ENCODE measurements at regions not wholly inside any gene's neighbourhood (a gene's known extent, or its start where the extent isn't known, plus 50 kb on each side); places are given as distances from the start of the nearest gene placed in this dataset.

DNA sequence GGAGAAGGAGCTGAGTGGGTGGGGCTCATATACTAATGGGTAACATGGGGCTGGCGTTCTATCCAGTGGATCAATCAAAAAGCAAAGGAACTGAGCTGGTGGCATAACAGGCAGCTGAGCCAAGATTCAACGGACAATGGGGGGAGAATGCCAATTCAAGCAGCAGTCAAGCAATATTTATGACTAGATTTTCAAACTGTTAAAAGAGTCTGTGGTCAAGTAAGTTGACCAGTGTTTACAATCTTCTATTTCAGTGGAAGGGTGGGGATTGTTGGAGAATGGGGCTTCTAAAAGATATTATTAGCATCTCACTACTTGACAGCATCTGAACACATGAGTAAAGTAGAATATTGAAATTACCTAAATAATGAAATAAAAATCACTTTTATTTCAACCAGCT lies 64.9 kb upstream of the SCRG1 start:
- Histone ChIP-seq H3K9me3 (ENCODE audit: control insufficient read depth in 1 of 2, insufficient read depth in 1 of 2, low read depth in 1 of 2, low read length in 2 of 2) (no peaks in the 10 kb centered on the region), H3K9ac (ENCODE audit: low read length) (no peak overlapping the region), H3K9me2 (ENCODE audit: insufficient read depth) (no peaks in the 10 kb centered on the region), H3K27ac (ENCODE audit: low read depth, low read length) (no peak overlapping the region), H3K36me3 (ENCODE audit: control insufficient read depth in 1 of 2, insufficient read depth in 2 of 2, low read length in 2 of 2) (no peaks in the 10 kb centered on the region), H3K79me2 (ENCODE audit: insufficient read depth, low read length) (no peaks in the 10 kb centered on the region), H2AFZ (ENCODE audit: low read depth, low read length, poor library complexity, severe bottlenecking) (no peak overlapping the region), H3K4me3 (replicated peaks in 1 of 2; ENCODE audit: low read depth in 1 of 2, low read length in 2 of 2) (no peak overlapping the region), H3K4me2 (ENCODE audit: low read length) (no peak overlapping the region), H3K27me3 (ENCODE audit: insufficient read depth, low read length) (no peaks in the 10 kb centered on the region), H4K20me1 (ENCODE audit: insufficient read depth) (no peaks in the 10 kb centered on the region), H3K4me1 (ENCODE audit: control insufficient read depth in 1 of 2, insufficient read depth in 2 of 2, low read length in 2 of 2) (no peaks in the 10 kb centered on the region)
- no peak for ATAC-seq
- ChIA-PET POLR2A (no interaction called here), CTCF (no interaction called here), RAD21 (ENCODE audit: low non-redundant PET in 1 of 2, low total read pairs in 2 of 2, uncharacterized antibody in 2 of 2, unreplicated experiment in 2 of 2) (no interaction called here)
- no peak for DNase-seq (ENCODE audit: low read depth, low spot score)
- no TSS peak for BruUV-seq (replicated peaks)
- no peak for TF ChIP-seq POLR2A (IDR thresholded peaks at IDR 0.05; ENCODE audit: borderline replicate concordance, extremely low read depth, insufficient read depth, insufficient read length)
- no peak for TF ChIP-seq SP1 (IDR thresholded peaks at IDR 0.05; ENCODE audit: low read depth)
- TF ChIP-seq, protein P1, sequence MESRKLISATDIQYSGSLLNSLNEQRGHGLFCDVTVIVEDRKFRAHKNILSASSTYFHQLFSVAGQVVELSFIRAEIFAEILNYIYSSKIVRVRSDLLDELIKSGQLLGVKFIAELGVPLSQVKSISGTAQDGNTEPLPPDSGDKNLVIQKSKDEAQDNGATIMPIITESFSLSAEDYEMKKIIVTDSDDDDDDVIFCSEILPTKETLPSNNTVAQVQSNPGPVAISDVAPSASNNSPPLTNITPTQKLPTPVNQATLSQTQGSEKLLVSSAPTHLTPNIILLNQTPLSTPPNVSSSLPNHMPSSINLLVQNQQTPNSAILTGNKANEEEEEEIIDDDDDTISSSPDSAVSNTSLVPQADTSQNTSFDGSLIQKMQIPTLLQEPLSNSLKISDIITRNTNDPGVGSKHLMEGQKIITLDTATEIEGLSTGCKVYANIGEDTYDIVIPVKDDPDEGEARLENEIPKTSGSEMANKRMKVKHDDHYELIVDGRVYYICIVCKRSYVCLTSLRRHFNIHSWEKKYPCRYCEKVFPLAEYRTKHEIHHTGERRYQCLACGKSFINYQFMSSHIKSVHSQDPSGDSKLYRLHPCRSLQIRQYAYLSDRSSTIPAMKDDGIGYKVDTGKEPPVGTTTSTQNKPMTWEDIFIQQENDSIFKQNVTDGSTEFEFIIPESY (IDR thresholded peaks at IDR 0.05; ENCODE audit: extremely low read depth, insufficient replicate concordance, low read length), result no peak
- TF ChIP-seq CEBPB (IDR thresholded peaks at IDR 0.05; ENCODE audit: low read depth), result no peak
- TF ChIP-seq, protein P2, sequence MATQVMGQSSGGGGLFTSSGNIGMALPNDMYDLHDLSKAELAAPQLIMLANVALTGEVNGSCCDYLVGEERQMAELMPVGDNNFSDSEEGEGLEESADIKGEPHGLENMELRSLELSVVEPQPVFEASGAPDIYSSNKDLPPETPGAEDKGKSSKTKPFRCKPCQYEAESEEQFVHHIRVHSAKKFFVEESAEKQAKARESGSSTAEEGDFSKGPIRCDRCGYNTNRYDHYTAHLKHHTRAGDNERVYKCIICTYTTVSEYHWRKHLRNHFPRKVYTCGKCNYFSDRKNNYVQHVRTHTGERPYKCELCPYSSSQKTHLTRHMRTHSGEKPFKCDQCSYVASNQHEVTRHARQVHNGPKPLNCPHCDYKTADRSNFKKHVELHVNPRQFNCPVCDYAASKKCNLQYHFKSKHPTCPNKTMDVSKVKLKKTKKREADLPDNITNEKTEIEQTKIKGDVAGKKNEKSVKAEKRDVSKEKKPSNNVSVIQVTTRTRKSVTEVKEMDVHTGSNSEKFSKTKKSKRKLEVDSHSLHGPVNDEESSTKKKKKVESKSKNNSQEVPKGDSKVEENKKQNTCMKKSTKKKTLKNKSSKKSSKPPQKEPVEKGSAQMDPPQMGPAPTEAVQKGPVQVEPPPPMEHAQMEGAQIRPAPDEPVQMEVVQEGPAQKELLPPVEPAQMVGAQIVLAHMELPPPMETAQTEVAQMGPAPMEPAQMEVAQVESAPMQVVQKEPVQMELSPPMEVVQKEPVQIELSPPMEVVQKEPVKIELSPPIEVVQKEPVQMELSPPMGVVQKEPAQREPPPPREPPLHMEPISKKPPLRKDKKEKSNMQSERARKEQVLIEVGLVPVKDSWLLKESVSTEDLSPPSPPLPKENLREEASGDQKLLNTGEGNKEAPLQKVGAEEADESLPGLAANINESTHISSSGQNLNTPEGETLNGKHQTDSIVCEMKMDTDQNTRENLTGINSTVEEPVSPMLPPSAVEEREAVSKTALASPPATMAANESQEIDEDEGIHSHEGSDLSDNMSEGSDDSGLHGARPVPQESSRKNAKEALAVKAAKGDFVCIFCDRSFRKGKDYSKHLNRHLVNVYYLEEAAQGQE (IDR thresholded peaks at IDR 0.05; ENCODE audit: low read depth), result no peak
- no peak for TF ChIP-seq ZFX (IDR thresholded peaks at IDR 0.05)
- TF ChIP-seq JUND (IDR thresholded peaks at IDR 0.05), result no peak
- no peak for TF ChIP-seq ZNF274 (IDR thresholded peaks at IDR 0.05; ENCODE audit: low read depth, low read length)
- intact Hi-C loops (cut with micrococcal nuclease), result no loop called here

Measured in HCT116 (cell line).